Stimulated activated CD4-positive, alpha-beta T cell treated with anti-CD3 and anti-CD28 coated beads, TNF-alpha, amount 100 ng/mL, for 4 hours (primary cell): ENCODE measurements at regions not wholly inside any gene's neighbourhood (a gene's known extent, or its start where the extent isn't known, plus 50 kb on each side); places are given as distances from the start of the nearest gene placed in this dataset.

ENCODE experiments used
- DNase-seq, 3 experiments: peaks; one replicate each; pipeline ENCODE4 v3.0.0-alpha.2; 2020; ENCODE audit warnings: low read depth in 3 of 3

DNA sequence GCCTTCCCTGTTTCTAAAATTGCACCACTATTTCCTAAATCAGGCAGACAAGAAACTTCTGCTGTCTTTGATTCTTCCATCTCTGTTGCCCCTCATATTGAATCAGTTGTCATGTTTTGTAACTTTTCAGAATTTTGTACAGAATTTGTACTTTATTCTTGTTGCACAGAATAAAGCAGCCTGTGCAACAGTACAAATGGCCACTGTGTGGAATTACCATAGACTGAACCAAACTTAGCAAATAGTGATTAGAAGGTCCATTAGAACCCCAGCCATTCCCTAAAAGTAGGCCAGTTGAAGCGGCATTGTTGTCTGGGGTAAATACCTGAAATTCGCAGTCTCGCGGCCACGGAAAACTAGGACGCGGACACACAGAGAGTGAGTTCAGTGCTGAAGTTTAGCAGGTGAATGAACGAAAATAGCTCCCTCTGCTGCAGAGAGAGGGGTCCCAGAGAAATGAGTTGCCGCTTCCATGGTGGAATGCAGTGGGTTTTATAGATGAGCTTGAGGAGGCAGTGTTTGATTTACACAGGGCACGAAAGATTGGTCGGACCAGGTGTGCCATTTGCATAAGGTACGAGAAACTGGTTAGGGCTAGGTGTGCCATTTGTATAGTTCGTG lies 71.8 kb downstream of the C4orf33 start:
- DNase-seq = no peak

DNA sequence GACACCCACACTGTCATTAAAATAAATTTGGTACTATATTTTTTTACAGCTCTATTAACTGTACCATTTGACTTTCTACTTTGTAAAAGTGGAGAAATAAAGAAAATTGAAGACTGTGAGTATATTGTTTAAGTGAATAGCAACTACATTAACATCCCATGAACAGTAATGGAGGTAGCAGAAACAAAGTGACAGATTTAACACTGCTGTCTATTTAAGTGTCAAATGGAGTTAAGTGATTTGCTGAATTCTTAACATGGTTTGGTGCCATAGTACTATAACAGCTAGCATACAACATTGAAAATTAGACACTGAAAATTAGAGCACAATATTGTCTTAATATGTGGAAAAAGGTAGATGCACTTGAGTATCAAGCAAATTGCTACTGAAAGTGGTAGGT lies 76.2 kb downstream of the C4orf33 start:
- DNase-seq = no peak

DNA sequence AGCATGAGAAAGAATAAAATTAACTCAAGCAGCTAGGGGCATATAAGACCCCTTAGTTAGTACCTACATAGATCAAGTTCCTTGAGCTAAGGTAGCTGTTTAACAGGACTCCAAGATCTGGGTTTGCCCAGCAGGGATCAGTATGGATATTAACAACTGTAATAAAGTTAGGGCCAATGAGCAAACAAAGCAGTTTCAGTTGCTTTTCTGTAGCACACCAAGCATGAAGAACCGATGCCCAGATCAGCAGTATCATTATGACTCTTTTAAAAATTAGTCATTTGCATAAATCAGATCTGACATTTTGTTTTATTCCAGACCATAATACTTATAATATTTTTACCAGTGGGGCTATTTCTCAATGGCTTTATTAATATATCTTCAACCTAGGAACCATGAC lies 80.9 kb downstream of the C4orf33 start:
- DNase-seq = no peak

DNA sequence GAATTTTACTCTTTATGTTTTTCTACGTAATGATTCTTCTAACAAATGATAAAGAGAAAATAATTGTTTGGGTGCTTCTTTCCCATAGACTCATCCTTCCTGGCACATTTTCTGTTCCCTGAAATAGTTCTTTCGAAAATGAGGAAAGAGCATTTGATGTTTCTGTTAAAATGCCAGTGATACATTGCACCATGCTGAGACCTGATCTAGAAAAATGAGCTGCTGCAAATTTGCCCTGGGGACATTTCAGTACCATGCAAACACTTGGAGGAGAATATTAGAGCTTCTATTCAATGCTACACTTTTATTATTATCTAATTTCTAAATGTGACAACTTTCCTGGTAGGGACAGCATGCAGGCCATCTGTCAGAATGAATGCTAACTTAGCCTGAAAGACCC lies 83.3 kb downstream of the C4orf33 start:
- DNase-seq = no peak

DNA sequence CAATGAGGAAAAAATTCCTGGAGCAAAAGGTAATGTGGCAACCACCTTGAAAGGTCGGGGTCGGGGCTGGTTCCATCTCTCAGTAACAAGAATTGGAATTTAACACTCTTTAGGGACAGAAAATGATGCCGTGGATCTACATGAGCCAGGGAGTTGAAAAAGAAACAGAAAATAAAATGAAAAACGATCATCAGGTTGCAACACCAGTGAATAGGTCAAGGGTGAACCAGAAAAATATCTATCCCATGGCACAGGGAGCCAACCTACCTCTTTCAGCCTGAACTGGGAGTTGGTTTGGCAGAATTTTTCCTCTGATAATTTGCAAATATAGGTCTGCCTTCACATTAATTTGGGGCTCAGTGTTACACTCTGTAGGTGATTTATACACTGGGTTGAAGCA lies 93.7 kb downstream of the C4orf33 start:
- no peak for DNase-seq

DNA sequence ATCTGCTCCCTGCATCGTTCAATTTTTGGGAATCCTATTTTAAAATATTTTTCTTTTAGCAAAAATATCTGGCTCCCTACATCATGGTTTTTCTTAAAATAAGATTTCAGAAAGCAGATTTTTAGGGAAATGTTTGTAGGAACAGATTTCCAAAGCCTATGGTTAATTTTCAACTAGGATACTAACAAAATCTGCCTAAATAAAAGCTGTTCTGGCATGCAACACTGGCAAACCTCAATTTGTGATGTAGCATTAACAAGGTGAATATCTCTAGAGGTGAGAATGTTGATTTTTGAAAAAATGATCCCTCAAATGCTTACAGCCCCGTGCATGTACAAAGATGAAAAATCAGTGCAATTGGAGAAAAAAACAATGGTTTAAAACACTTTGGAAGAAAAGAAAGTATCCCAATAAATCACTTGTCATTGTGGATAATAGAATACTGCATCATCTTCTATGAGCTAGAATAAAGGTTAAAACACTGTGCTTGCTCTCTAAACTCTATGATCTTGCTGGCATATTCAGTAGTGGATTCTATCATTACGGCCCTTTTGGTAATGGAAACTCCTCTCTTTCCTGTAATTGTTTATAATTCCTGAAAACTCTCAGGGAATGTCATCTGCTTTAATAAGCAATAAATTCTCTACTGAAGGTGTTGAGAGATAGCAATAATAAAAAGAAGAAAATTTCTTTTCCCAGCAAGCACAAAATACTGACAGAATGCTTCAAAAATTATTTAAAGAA lies 97.6 kb downstream of the C4orf33 start:
- no peak for DNase-seq

DNA sequence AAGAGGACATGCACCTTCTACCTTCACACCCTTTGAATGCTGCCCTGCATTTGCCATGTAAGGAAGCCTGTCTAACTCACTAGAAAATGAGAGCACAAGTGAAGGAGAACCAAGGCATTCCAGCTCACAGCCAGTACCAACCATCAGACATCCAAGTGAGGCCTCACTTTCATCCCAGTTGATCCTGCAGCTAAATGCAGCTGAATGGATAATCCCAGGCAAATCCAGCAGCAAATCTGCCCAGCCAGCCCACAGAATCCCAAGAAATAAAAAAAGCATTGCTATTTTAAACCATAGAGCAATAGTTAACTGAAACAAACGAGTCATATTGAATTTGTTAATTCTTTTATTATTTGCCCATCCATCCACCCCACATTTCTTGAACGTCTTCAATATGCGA lies 112.5 kb downstream of the C4orf33 start:
- DNase-seq = no peak

DNA sequence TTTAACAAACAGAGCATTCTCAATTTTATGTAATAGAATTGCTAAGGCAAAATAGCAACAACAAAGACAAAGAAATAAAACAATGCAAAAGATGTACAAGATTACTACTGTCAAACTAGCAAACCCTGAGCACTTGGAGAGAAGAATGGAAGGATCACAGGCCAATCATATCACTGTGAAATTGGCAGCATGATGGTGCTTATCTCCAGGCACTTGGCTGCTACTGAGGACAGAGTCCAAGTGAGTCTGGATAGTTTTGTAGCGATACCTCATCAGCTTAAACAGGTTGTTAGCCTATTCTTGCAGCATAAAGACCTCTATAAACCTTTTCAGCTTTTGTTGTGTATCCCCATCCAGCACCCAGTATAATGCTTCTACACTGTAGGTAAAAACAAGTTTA lies 117.7 kb downstream of the C4orf33 start:
- no peak for DNase-seq

DNA sequence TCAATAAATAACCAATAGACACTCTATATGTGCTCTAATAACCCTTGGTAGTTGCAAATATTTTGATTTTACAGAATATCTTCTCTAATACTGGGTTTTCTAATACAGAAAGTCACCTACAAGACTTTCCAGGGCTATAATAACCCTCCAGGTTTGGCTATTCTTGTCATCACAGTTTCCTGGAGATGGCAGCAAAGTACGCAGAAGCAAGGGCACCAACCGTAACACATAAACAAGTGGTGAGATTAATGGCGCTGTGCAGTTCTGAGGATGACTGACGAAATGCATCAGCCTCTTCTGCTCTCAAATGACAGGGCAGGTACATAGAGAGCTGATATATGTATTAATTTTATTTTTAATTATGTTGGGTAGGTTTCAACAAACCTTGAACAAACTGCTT lies 122.4 kb downstream of the C4orf33 start:
- no peak for DNase-seq

DNA sequence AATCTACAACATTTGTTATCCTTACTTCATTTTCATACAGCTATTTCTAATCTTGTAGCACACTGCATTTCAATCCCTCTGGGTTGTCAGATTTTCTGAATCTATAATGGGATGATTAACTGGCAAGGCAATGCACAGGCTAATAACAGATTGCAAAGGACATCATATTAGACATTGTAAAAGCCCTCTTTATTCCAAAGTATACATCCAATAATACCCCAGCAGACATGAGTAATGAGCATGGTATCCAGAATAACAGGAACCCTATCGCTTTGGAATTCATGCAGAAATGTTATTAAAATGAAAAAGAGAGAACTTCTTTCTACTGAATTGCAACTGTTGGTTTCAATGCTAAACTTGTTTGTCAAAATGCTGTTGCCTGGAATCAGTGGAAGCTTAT lies 122.9 kb downstream of the C4orf33 start:
- no peak for DNase-seq

DNA sequence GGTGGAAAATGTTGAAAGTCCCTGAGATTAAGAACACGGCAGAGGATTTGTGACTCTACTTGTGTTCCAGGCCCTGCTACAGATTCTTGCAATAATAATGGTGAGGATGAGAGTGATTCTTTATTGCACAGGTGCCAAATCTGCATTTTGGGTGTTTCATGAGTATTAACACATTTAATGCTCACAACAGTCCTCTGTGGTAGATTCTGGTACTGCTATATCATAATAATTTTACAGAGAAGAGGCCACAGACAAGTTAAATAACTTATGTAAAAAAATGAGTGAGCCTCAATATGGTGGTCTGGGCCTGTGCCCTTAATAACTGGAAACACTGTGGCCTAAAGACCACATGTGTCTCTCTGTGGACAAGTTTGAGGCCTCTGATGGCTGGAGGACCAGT lies 124.3 kb downstream of the C4orf33 start:
- DNase-seq = no peak

DNA sequence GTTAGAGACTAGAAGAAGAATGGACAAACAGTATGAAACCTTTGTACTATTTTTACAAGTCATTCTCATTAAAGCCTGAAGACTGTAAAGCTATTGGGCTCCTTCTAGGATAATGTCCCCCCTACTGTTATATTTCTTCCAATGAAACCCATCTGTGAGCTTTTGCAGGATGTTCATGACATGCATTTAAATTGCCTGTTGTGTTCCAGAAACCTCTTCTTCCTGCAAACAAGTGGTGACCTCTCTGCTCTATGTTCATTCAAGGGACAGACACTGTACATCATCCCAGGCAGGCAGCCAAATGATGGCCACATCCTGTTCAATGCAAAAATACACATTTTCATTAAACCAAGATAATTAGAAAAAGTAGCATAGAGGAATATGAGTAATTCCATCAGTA lies 128.0 kb downstream of the C4orf33 start:
- no peak for DNase-seq

DNA sequence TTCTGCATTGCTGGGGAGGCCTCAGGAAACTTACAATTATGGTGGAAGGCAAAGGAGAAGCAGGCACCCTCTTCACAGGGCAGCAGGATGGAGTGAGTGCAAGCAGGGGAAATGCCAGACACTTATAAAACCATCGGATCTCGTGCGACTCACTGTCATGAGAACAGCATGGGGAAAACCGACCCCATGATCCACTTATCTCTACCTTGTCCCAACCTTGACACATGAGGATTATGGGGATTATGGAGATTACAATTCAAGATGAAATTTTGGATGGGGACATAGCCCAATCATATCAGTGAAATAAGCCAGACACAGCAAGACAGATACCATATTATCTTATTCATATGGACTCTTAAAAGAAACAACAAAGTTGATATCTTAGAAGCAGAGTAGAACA lies 134.9 kb downstream of the C4orf33 start:
- no peak for DNase-seq

DNA sequence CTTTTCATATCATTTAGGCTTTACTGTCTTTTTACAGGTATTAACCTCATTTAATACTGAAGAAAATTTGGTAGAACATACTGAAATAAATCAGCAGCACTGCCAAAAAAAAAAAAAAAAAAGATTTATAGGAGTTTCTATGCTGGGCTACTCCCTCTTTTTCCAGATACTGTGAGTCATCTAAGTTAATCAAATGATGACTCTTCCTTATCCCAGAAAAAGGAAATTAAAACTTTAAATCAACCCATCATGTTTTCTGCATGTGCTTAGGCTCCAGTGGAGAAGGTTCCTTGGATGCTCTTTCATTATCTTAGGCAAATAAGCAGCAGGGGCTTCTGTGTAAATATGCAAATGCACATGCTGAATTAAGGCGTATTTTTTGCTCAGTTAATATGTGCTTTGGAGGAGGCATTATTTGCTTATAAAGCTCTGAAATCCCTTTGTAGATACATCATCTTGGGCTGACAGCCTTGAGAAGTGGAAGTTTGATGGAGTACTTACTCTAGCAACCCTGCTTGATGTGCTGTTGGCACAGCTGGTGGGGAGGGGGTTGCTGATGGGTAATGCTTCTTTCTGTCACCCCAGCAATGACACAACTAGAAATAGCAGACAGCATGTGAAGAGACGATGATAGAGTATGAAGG lies 136.1 kb downstream of the C4orf33 start:
- DNase-seq = no peak

DNA sequence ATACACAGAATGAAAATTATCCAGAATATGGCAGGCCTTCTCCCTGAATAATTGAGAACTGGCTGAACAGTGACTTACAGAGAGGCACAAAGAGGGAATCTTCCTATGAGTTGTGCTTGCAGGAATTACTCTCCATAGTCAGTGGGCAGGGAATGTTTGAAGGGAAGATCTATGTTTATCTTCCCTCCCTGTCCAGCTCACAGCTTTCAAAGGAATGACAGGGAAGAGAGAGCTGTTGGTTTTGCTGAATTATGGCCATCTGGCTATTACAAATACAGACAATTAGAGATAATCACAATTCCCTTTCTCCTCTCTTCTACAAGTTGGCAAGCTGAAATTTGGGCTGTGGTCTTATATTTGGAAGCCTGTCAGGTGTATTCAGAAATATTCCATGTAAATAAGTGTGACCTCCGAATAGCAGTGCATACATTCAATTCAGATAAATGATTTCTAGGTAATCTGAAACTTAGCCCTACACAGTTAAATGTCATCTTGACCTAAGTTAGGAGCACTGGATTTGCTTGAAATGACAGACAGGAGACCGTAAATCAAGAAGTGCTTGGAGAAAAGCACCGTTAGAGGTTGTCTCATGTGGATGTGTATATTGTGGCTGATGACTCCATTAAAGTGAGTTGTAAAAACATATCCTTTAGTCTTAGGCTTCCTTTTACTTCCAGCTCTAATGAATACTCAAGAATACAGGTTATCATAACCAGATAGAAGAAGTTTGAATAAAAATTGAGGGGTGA lies 136.8 kb downstream of the C4orf33 start:
- DNase-seq = no peak

DNA sequence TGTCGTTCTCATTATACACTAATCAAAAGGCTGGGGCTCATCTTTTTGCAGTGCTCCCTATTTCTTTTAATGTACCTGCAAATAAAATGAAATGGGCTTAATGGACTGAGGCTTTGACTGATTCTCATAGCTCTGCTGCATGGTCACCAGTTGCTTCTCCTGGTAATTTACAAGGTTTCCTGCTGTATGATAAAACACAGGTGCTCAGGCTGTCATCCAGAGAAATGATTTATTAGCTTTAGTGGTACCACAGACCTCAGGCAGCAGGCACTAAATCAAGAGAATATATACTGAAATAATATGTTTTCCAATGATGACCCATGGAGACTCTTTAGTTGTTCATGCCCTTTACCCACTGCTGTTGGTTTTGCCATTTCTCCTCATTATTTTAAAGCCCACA lies 137.7 kb downstream of the C4orf33 start:
- DNase-seq = no peak

DNA sequence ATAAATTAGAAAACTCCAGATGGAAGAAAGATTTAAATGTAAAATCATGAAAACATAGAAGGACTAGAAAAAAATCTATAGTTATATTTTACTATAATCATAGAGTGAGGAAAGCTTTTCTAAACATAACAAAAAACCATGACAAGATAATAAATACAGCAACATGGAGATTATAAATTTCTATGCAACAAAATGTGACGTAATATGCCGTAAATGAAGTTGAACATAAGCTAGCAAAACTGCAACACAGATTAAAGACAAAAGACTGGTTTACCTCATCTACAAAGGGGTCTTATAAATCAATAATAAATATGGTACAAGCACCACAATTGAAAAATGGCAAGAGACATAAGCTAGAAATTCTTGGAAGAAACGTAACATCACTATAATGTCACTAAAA lies 140.4 kb downstream of the C4orf33 start:
- DNase-seq = no peak

DNA sequence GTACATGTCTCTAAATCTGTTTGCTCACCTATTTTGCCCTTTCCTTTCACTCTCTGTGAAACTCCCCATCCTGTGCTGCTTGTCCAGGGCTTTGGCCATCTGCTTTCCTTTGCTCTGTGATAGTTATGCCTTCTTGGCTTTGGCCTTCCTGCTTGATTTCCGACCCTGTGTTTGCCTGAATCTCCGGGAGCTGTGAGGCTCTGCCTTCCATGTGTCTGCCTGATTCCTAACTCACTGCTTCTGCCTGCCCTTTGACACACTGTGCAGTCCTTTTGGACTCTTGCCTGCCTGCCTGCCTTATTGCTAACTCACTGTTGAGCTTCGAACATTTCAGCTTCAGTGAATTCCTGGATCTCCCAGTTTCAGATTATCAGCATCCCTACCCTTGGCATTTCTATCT lies 143.1 kb downstream of the C4orf33 start:
- DNase-seq = no peak

DNA sequence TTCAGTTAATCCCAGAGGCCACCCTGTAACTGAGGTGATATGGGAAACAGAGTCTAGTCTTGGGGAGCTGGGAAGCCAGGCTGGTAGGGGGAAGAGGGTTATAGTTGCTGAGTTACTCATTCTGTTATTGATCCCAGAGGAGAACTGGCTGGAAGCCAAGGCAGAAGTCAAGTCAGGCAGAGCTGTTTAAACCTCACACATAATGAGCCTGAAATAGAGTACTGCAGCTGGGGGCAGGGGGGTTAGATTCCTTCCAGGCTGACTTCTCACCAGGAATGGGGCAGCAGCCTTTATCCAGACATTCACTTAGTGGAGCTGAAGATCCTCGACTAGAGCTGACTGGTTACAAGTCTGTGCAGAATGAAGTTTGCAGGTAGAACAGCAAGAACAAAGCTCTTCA lies 144.9 kb downstream of the C4orf33 start:
- DNase-seq = no peak

DNA sequence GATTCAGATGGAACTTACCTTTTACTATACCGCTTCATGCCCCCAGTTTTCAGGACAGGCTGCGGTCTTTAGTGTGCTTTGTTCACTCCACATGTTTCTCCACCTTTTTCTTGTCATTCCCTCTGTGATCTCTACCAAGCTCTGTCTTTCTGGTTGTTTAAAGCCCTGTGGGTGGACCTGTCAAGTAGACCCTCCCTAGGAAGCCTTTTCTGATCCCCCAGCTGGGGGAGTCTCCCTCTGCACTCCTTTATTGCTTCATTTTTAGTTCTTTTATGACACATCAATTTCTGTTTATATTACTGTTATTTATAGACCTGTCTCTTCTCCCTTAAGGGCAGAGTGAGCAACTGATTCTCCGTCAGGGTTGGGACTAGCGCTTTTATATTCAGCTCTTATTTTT lies 150.2 kb downstream of the C4orf33 start:
- DNase-seq = no peak

DNA sequence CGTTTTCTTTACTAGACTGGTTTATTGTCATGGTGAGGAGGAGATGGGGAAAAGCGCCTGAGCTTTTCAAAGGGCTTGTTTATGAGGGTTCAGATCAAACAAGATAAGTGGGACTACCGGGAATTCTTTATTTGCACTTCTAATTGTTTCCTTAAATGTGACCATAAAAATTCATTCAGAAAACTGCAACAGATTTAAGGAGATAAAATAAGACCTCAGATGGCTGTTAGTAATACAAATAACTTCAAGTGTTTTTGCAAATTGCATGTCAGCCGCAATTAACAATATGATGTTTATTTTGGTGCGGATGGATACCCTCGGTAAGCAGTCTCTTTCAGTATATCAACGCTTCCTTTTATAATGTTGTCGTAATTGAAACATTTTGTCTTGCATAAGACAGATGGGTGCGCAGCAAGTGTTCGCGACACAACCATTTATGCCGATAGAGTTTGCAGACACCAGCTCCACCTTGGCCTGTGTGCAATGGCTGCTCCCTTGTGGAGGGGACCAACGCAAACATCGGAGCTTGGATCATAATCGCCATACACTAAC lies 151.0 kb downstream of the C4orf33 start:
- DNase-seq = no peak

DNA sequence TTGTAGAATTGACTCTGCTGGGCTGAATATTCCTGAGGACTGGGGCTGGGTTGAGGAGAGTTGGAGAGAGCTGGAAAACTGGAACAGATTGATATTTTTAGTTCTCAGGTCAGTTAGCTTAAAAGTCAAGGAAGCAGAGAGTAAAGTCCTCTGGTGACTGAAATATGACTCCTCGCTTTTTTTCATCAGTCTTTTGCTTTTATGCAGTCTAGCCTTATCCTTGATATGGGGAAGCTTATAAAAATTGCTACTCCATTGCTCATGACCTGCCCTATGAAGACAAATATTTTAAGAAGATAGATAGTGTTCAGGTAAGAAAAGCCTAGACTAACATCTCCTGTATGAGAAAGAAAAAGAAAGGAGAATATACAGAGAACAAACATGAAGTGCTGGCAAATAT lies 152.7 kb downstream of the C4orf33 start:
- DNase-seq = no peak
